Keratinocyte (primary cell): ENCODE measurements at regions not wholly inside any gene's neighbourhood (a gene's known extent, or its start where the extent isn't known, plus 50 kb on each side); places are given as distances from the start of the nearest gene placed in this dataset.

Experiments used
- DNase-seq: peaks from one replicate; pipeline ENCODE4 v3.0.0-alpha.2; 2011; ENCODE audit warnings: low read depth, missing footprints, low spot score
- FAIRE-seq: peaks from 2 replicates; lab custom pipeline; 2011; peaks lifted over from hg19 to GRCh38; lab: Jason Lieb, UNC
- H2AFZ ChIP-seq: 2 replicates; pipeline ENCODE4 v1.6.0; 2012; ENCODE audit warnings: low read length, control low read depth, inconsistent platforms; ENCODE audit not compliant: control insufficient read depth
- H3K27ac ChIP-seq: 2 replicates; pipeline ENCODE4 v1.5.1; 2011; ENCODE audit warnings: low read length; ENCODE audit not compliant: control insufficient read depth, insufficient read depth
- H3K27me3 ChIP-seq: 3 replicates; pipeline ENCODE4 v1.6.0; 2011; ENCODE audit warnings: low read length; ENCODE audit not compliant: control insufficient read depth, insufficient read depth; ENCODE audit errors: extremely low read depth
- H3K36me3 ChIP-seq, 2 experiments: 2 replicates in 1 of 2; 3 replicates in 1 of 2; pipeline ENCODE4 v1.5.1; 2011; ENCODE audit warnings: low read length in 2 of 2, mild to moderate bottlenecking in 1 of 2; ENCODE audit not compliant: control insufficient read depth in 2 of 2, insufficient read depth in 2 of 2; ENCODE audit errors: extremely low read depth in 1 of 2
- H3K4me1 ChIP-seq: 3 replicates; pipeline ENCODE4 v1.5.1; 2011; ENCODE audit warnings: low read length; ENCODE audit not compliant: control insufficient read depth, insufficient read depth; ENCODE audit errors: extremely low read depth
- H3K4me2 ChIP-seq: 3 replicates; pipeline ENCODE4 v1.6.0; 2011; ENCODE audit warnings: low read depth, low read length; ENCODE audit not compliant: control insufficient read depth, insufficient read depth; ENCODE audit errors: extremely low read depth
- H3K4me3 ChIP-seq, 3 experiments: fragments of 200-600 bp in 1 of 3; sonication (generic) in 1 of 3; 2 replicates in 2 of 3; 3 replicates in 1 of 3; pipeline ENCODE4 v1.5.1; 2011 to 2016; ENCODE audit warnings: low read length in 3 of 3, mild to moderate bottlenecking in 3 of 3, control low read depth in 2 of 3, inconsistent platforms in 1 of 3, low read depth in 1 of 3, mixed read lengths in 1 of 3, mixed run types in 1 of 3, moderate library complexity in 1 of 3; ENCODE audit not compliant: control insufficient read depth in 2 of 3, insufficient read depth in 2 of 3; ENCODE audit errors: extremely low read depth in 1 of 3
- H3K79me2 ChIP-seq: 2 replicates; pipeline ENCODE4 v1.6.0; 2012; ENCODE audit warnings: low read length; ENCODE audit not compliant: control insufficient read depth, insufficient read depth
- H3K9ac ChIP-seq: 3 replicates; pipeline ENCODE4 v1.6.0; 2011; ENCODE audit warnings: low read length; ENCODE audit not compliant: control insufficient read depth, insufficient read depth; ENCODE audit errors: extremely low read depth
- H3K9me1 ChIP-seq: 3 replicates; pipeline ENCODE4 v1.6.0; 2011; ENCODE audit warnings: low read length; ENCODE audit not compliant: control insufficient read depth, insufficient read depth; ENCODE audit errors: extremely low read depth
- H3K9me3 ChIP-seq: 2 replicates; pipeline ENCODE4 v1.5.1; 2012; ENCODE audit warnings: low read depth, low read length; ENCODE audit not compliant: control insufficient read depth
- H4K20me1 ChIP-seq: 3 replicates; pipeline ENCODE4 v1.6.0; 2011; ENCODE audit warnings: low read length; ENCODE audit not compliant: control insufficient read depth, insufficient read depth; ENCODE audit errors: extremely low read depth
- CTCF ChIP-seq, 3 experiments: IDR thresholded peaks in 1 of 3; conservative IDR thresholded peaks in 1 of 3; optimal IDR thresholded peaks in 1 of 3; 2 replicates in 2 of 3; 3 replicates in 1 of 3; pipeline versions ENCODE3 to v1.5.1; 2011; ENCODE audit warnings: low read length in 3 of 3, mild to moderate bottlenecking in 3 of 3, moderate library complexity in 2 of 3, control low read depth in 1 of 3, inconsistent platforms in 1 of 3; ENCODE audit not compliant: insufficient read depth in 2 of 3; ENCODE audit errors: extremely low read depth in 1 of 3
- EZH2 ChIP-seq: IDR thresholded peaks from one replicate; pipeline ENCODE4 v1.6.1; 2012; ENCODE audit warnings: inconsistent platforms, mild to moderate bottlenecking, low read length, moderate library complexity
- dilution Hi-C: fragments of 300-500 bp; cut with MboI; formaldehyde crosslinking; loops from one replicate; pipeline ENCODE4 v1.7.0; 2020; ENCODE audit warnings: low sequenced_read_pairs; ENCODE audit not compliant: extremely low pct_ligation_motif_present

GRCh38 chr11:112826788-112827187, 134.4 kb upstream of the NCAM1 start:
- Histone ChIP-seq H3K9me3 (no peaks in the 10 kb centered on the region), H3K4me2 (no peak overlapping the region), H3K4me3 (no peak overlapping the region), H3K27me3 (no peaks in the 10 kb centered on the region), H3K79me2 (no peaks in the 10 kb centered on the region), H3K4me1 (no peaks in the 10 kb centered on the region), H3K9ac (no peak overlapping the region), H3K36me3 (no peaks in the 10 kb centered on the region), H3K27ac (no peak overlapping the region), H4K20me1 (no peaks in the 10 kb centered on the region), H3K9me1 (no peaks in the 10 kb centered on the region), H2AFZ (no peak overlapping the region)
- FAIRE-seq: no peak
- TF ChIP-seq EZH2 (no peak), CTCF (optimal IDR thresholded peaks at IDR 0.05 in 1 of 3, IDR thresholded peaks at IDR 0.05 in 1 of 3, conservative IDR thresholded peaks at IDR 0.05 in 1 of 3; ENCODE audit: extremely low read depth in 1 of 3, insufficient read depth in 2 of 3, low read length in 3 of 3) (no peak)
- no peak for DNase-seq
- dilution Hi-C loops: no loop called here

- H3K9me1 ChIP-seq: no peaks in the 10 kb centered on the region
- no peaks in the 10 kb centered on the region for H3K79me2 ChIP-seq
- no peak for DNase-seq
- TF ChIP-seq EZH2: no peak
- TF ChIP-seq CTCF (optimal IDR thresholded peaks at IDR 0.05 in 1 of 3, IDR thresholded peaks at IDR 0.05 in 1 of 3, conservative IDR thresholded peaks at IDR 0.05 in 1 of 3; ENCODE audit: extremely low read depth in 1 of 3, insufficient read depth in 2 of 3, low read length in 3 of 3): no peak
- H3K27me3 ChIP-seq: no peaks in the 10 kb centered on the region
- no peak overlapping the region for H3K9ac ChIP-seq
- no peak for FAIRE-seq
- H4K20me1 ChIP-seq: no peaks in the 10 kb centered on the region
- no peak overlapping the region for H2AFZ ChIP-seq
- H3K4me2 ChIP-seq: no peak overlapping the region
- H3K36me3 ChIP-seq: no peaks in the 10 kb centered on the region
- dilution Hi-C loops: no loop called here
- no peaks in the 10 kb centered on the region for H3K4me1 ChIP-seq
- H3K27ac ChIP-seq: no peak overlapping the region
- H3K4me3 ChIP-seq: no peak overlapping the region
- H3K9me3 ChIP-seq: no peaks in the 10 kb centered on the region
These were observed 132.8 kb upstream of the NCAM1 start for GRCh38 chr11:112828421-112828820.
